ENCODE measurements at regions not wholly inside any gene's neighbourhood (a gene's known extent, or its start where the extent isn't known, plus 50 kb on each side); places are given as distances from the start of the nearest gene placed in this dataset.

DNA sequence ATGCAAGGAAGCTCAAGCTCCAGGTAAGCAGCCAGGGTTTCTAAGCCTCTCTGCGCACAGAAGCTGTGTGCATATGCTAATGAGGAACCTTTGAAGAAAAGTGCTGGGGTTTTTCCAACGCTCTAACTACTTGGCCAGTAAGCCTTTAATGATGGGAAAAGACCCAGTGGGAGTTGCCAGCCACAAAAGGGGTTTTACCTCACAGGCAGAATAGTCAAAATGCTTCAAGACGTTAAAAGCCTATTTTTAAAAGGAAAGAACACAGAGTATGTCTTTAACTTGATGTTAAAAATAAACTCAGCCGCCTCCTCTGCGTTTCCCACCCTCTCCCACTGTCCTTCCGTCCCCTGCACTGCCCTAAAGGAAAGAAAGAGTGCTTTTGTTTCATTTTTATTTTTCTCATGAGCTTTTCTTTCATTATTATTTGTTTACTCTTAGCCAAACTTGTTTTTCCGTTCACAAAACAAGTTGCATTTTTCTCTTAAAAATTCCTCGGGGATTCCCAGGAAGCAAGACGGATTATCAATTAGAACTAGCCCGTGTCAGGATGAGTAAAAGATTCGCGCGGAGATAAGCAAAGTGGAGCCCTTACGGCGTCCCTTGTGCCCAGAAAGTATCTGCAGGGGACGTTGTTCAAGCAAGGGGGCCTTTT is 209.8 kb upstream of the NUDT4 start:
- H3K36me3 ChIP-seq (ENCODE audit: control insufficient read depth in 2 of 2, insufficient read depth in 1 of 2, low read length in 2 of 2), result no peaks in the 10 kb centered on the region
- ChIA-PET CTCF (interaction anchor here (0.7 kb wide), 1 partner anchor 498 kb away, joined by 3 read pairs; no protein-coding TSS in a partner anchor), POLR2A (interaction anchor here (1.5 kb wide), 1 partner anchor 13 kb away, joined by 3 read pairs; no protein-coding TSS in a partner anchor)
- H3K27ac ChIP-seq (ENCODE audit: extremely low read depth, low read depth, low read length), result no peak overlapping the region
- H3K9me3 ChIP-seq (ENCODE audit: control insufficient read depth, insufficient read depth, low read depth, low read length), result no peaks in the 10 kb centered on the region
- H3K4me3 ChIP-seq (ENCODE audit: low read depth, low read length), result peak overlapping the region; percentile 2
- H3K4me1 ChIP-seq (ENCODE audit: control insufficient read depth, insufficient read depth, low read length), result no peaks in the 10 kb centered on the region; the same call in 1 of the 2 replicates
- TF ChIP-seq ZNF664 (tag by site-specific recombination; IDR thresholded peaks at IDR 0.05) (no peak), ZNF37A (tag by site-specific recombination; IDR thresholded peaks at IDR 0.05) (no peak), ZSCAN30 (tag by site-specific recombination; IDR thresholded peaks at IDR 0.05) (no peak), ZNF280D (tag by site-specific recombination; IDR thresholded peaks at IDR 0.05) (no peak), ZNF280C (tag by site-specific recombination; IDR thresholded peaks at IDR 0.05) (no peak), ZNF133 (tag by site-specific recombination; IDR thresholded peaks at IDR 0.05) (no peak), ZNF16 (tag by site-specific recombination; IDR thresholded peaks at IDR 0.05; ENCODE audit: low read depth) (no peak), ZBTB26 (tag by site-specific recombination; optimal IDR thresholded peaks at IDR 0.05) (no peak), IKZF3 (tag by site-specific recombination; IDR thresholded peaks at IDR 0.05) (peak; percentile 29; the same call in 1 of the 2 replicates), ZNF529 (tag by site-specific recombination; IDR thresholded peaks at IDR 0.05; ENCODE audit: insufficient replicate concordance) (no peak), ZNF600 (tag by site-specific recombination; IDR thresholded peaks at IDR 0.05) (0 out of 2 replicates have a peak, but pooled peaks have one; percentile 15), GLIS2 (tag by site-specific recombination; IDR thresholded peaks at IDR 0.05) (no peak), PATZ1 (tag by site-specific recombination; IDR thresholded peaks at IDR 0.05) (no peak), GLI4 (tag by site-specific recombination; IDR thresholded peaks at IDR 0.05) (no peak), REPIN1 (tag by site-specific recombination; IDR thresholded peaks at IDR 0.05; ENCODE audit: low read depth) (no peak), ZNF670 (tag by site-specific recombination; IDR thresholded peaks at IDR 0.05; ENCODE audit: low read depth) (no peak), KLF16 (tag by site-specific recombination; IDR thresholded peaks at IDR 0.05) (no peak), ZNF423 (tag by site-specific recombination; IDR thresholded peaks at IDR 0.05) (no peak), ZBTB17 (tag by site-specific recombination; IDR thresholded peaks at IDR 0.05) (peak; percentile 17; the same call in 1 of the 2 replicates), ZNF155 (tag by site-specific recombination; IDR thresholded peaks at IDR 0.05) (no peak)
- TF ChIP-seq, protein P1, sequence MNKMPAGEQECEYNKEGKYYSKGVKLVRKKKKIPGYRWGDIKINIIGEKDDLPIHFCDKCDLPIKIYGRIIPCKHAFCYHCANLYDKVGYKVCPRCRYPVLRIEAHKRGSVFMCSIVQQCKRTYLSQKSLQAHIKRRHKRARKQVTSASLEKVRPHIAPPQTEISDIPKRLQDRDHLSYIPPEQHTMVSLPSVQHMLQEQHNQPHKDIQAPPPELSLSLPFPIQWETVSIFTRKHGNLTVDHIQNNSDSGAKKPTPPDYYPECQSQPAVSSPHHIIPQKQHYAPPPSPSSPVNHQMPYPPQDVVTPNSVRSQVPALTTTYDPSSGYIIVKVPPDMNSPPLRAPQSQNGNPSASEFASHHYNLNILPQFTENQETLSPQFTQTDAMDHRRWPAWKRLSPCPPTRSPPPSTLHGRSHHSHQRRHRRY (tag by site-specific recombination; IDR thresholded peaks at IDR 0.05), result no peak
- TF ChIP-seq, protein P2, sequence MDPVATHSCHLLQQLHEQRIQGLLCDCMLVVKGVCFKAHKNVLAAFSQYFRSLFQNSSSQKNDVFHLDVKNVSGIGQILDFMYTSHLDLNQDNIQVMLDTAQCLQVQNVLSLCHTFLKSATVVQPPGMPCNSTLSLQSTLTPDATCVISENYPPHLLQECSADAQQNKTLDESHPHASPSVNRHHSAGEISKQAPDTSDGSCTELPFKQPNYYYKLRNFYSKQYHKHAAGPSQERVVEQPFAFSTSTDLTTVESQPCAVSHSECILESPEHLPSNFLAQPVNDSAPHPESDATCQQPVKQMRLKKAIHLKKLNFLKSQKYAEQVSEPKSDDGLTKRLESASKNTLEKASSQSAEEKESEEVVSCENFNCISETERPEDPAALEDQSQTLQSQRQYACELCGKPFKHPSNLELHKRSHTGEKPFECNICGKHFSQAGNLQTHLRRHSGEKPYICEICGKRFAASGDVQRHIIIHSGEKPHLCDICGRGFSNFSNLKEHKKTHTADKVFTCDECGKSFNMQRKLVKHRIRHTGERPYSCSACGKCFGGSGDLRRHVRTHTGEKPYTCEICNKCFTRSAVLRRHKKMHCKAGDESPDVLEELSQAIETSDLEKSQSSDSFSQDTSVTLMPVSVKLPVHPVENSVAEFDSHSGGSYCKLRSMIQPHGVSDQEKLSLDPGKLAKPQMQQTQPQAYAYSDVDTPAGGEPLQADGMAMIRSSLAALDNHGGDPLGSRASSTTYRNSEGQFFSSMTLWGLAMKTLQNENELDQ (tag by site-specific recombination; IDR thresholded peaks at IDR 0.05; ENCODE audit: low read depth), result no peak
- TF ChIP-seq, protein P3, sequence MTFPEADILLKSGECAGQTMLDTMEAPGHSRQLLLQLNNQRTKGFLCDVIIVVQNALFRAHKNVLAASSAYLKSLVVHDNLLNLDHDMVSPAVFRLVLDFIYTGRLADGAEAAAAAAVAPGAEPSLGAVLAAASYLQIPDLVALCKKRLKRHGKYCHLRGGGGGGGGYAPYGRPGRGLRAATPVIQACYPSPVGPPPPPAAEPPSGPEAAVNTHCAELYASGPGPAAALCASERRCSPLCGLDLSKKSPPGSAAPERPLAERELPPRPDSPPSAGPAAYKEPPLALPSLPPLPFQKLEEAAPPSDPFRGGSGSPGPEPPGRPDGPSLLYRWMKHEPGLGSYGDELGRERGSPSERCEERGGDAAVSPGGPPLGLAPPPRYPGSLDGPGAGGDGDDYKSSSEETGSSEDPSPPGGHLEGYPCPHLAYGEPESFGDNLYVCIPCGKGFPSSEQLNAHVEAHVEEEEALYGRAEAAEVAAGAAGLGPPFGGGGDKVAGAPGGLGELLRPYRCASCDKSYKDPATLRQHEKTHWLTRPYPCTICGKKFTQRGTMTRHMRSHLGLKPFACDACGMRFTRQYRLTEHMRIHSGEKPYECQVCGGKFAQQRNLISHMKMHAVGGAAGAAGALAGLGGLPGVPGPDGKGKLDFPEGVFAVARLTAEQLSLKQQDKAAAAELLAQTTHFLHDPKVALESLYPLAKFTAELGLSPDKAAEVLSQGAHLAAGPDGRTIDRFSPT (tag by site-specific recombination; IDR thresholded peaks at IDR 0.05), result no peak

All from HEK293 (cell line).